OCI-LY1 (cell line): ENCODE measurements at regions not wholly inside any gene's neighbourhood (a gene's known extent, or its start where the extent isn't known, plus 50 kb on each side); places are given as distances from the start of the nearest gene placed in this dataset.

ENCODE experiments used
- EZH2 ChIP-seq: fragments of 200-600 bp; sonication (generic), shearing (Covaris generic); IDR thresholded peaks from 2 replicates; pipeline ENCODE4 v1.8.0; 2017; ENCODE audit warnings: borderline replicate concordance, mixed run types, mild to moderate bottlenecking, antibody characterized with exemption, low read length, moderate library complexity, mixed read lengths
- TF ChIP-seq, protein P1 (sequence below): fragments of 200-600 bp; sonication (generic), shearing (Covaris generic); IDR thresholded peaks from 2 replicates; pipeline ENCODE4 v1.5.1; 2017; ENCODE audit warnings: mild to moderate bottlenecking, antibody characterized with exemption, low read length, moderate library complexity, mixed read lengths

DNA sequence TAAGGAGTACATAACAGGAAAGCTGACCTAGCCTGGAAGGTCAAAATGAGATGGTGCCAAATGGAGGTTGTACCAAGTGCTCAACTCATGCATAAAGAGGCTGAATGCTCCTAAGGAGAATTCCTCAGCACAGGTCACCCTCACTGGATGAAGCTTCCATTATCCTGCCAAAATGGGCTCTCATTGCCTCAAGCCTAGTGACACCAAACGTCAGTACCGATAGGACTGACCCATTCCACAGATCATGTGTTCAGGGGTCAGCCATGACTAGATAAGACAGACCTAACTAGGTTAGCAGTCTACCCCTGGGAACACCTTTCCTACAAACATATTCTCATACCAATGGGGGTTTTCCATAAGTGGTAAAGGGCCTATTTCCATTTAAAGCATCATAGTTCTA, 160.7 kb downstream of the MEX3B start:
- TF ChIP-seq, protein P1, sequence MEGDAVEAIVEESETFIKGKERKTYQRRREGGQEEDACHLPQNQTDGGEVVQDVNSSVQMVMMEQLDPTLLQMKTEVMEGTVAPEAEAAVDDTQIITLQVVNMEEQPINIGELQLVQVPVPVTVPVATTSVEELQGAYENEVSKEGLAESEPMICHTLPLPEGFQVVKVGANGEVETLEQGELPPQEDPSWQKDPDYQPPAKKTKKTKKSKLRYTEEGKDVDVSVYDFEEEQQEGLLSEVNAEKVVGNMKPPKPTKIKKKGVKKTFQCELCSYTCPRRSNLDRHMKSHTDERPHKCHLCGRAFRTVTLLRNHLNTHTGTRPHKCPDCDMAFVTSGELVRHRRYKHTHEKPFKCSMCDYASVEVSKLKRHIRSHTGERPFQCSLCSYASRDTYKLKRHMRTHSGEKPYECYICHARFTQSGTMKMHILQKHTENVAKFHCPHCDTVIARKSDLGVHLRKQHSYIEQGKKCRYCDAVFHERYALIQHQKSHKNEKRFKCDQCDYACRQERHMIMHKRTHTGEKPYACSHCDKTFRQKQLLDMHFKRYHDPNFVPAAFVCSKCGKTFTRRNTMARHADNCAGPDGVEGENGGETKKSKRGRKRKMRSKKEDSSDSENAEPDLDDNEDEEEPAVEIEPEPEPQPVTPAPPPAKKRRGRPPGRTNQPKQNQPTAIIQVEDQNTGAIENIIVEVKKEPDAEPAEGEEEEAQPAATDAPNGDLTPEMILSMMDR, result no peak
- no peak for TF ChIP-seq EZH2
